ENCODE measurements at regions not wholly inside any gene's neighbourhood (a gene's known extent, or its start where the extent isn't known, plus 50 kb on each side); places are given as distances from the start of the nearest gene placed in this dataset.

DNA sequence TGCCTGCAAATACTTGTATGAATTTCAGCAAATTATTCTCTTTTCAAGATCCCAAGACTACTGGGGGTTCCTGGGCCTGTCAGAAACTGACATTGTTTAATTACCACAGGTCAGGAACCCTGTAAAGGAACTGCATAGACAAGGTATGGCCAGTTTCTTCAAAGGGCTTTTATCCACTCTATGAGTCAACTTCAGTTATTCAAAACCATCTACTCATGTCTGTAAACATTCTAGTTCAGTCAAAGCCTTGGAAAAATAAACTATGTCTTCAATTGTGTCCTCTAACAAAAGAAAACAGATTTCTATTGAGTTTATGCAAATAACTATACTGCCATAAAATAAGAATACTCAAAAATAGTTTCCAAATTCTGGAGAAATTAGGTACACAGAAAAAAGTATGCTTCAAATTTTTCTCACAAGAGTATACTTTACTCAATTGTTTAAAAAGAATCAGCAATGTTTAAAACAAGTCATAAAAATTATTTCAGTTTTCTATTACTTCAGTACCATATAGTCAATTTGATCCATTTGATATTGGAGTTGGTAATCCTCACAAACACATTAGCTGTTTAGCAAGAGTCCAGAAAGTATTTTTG is 486.4 kb upstream of the PCDH20 start:
- no peak overlapping the region for H3K27ac ChIP-seq (ENCODE audit: low read length)
- H4K20me1 ChIP-seq (ENCODE audit: insufficient read depth, low read length): no peaks in the 10 kb centered on the region
- no peaks in the 10 kb centered on the region for H3K79me2 ChIP-seq (ENCODE audit: low read length)
- no peak overlapping the region for H3K4me3 ChIP-seq (ENCODE audit: low read length)
- no peak overlapping the region for H3K4me2 ChIP-seq (ENCODE audit: low read depth, low read length)
- H3K9ac ChIP-seq (ENCODE audit: low read length): no peak overlapping the region
- no peaks in the 10 kb centered on the region for H3K9me3 ChIP-seq (replicated peaks; ENCODE audit: insufficient read depth, low read length)
- no peaks in the 10 kb centered on the region for H3K27me3 ChIP-seq (replicated peaks; ENCODE audit: insufficient read depth, low read length)
- no peaks in the 10 kb centered on the region for H3F3A ChIP-seq (ENCODE audit: insufficient read depth, low read length)
- H3K9me2 ChIP-seq (replicated peaks; ENCODE audit: insufficient read depth, low read length): no peaks in the 10 kb centered on the region
- no peaks in the 10 kb centered on the region for H3K4me1 ChIP-seq (ENCODE audit: low read length)
- no peak overlapping the region for H2AFZ ChIP-seq (ENCODE audit: low read length)
- H3K36me3 ChIP-seq (replicated peaks; ENCODE audit: insufficient read depth, low read length): no peaks in the 10 kb centered on the region
- no peak for TF ChIP-seq EZH2 (optimal IDR thresholded peaks at IDR 0.05; ENCODE audit: low read depth, low read length)
- TF ChIP-seq EZH2phosphoT487 (IDR thresholded peaks at IDR 0.05; ENCODE audit: low read length): no peak
- TF ChIP-seq, protein P1, sequence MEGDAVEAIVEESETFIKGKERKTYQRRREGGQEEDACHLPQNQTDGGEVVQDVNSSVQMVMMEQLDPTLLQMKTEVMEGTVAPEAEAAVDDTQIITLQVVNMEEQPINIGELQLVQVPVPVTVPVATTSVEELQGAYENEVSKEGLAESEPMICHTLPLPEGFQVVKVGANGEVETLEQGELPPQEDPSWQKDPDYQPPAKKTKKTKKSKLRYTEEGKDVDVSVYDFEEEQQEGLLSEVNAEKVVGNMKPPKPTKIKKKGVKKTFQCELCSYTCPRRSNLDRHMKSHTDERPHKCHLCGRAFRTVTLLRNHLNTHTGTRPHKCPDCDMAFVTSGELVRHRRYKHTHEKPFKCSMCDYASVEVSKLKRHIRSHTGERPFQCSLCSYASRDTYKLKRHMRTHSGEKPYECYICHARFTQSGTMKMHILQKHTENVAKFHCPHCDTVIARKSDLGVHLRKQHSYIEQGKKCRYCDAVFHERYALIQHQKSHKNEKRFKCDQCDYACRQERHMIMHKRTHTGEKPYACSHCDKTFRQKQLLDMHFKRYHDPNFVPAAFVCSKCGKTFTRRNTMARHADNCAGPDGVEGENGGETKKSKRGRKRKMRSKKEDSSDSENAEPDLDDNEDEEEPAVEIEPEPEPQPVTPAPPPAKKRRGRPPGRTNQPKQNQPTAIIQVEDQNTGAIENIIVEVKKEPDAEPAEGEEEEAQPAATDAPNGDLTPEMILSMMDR (IDR thresholded peaks at IDR 0.05; ENCODE audit: low read length): no peak
- no peak for DNase-seq

GRCh38 chr13:61900033-61900432 is 484.4 kb upstream of the PCDH20 start:
- no peaks in the 10 kb centered on the region for H4K20me1 ChIP-seq (ENCODE audit: insufficient read depth, low read length)
- H3K9ac ChIP-seq (ENCODE audit: low read length): no peak overlapping the region
- no peak overlapping the region for H3K4me3 ChIP-seq (ENCODE audit: low read length)
- no peaks in the 10 kb centered on the region for H3K9me2 ChIP-seq (replicated peaks; ENCODE audit: insufficient read depth, low read length)
- no peak overlapping the region for H2AFZ ChIP-seq (ENCODE audit: low read length)
- no peaks in the 10 kb centered on the region for H3K4me1 ChIP-seq (ENCODE audit: low read length)
- no peak overlapping the region for H3K27ac ChIP-seq (ENCODE audit: low read length)
- no peaks in the 10 kb centered on the region for H3K9me3 ChIP-seq (replicated peaks; ENCODE audit: insufficient read depth, low read length)
- H3K4me2 ChIP-seq (ENCODE audit: low read depth, low read length): no peak overlapping the region
- no peaks in the 10 kb centered on the region for H3K36me3 ChIP-seq (replicated peaks; ENCODE audit: insufficient read depth, low read length)
- TF ChIP-seq, protein P1 (IDR thresholded peaks at IDR 0.05; ENCODE audit: low read length): no peak
- TF ChIP-seq EZH2 (optimal IDR thresholded peaks at IDR 0.05; ENCODE audit: low read depth, low read length) (no peak), EZH2phosphoT487 (IDR thresholded peaks at IDR 0.05; ENCODE audit: low read length) (no peak)
- DNase-seq: no peak
- H3K27me3 ChIP-seq (replicated peaks; ENCODE audit: insufficient read depth, low read length): no peaks in the 10 kb centered on the region
- H3K79me2 ChIP-seq (ENCODE audit: low read length): no peaks in the 10 kb centered on the region
- H3F3A ChIP-seq (ENCODE audit: insufficient read depth, low read length): no peaks in the 10 kb centered on the region

DNA sequence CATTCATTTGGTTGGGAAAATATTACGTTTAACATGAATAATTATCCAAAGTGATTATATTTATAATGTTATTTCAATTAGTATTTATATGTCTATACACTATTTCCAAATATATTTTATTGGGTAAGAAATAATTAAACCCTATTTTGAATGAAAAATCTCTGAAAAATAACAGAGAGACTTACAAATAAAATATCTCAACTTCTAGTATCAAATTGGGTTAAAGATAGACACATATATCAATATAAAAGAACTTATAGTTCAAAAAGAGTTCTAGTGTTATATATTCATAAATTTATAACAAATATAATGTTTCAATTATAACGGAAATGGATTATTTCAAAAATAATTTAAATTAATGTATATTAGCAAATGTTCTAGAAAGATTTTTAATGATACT is 482.6 kb upstream of the PCDH20 start:
- Histone ChIP-seq H4K20me1 (ENCODE audit: insufficient read depth, low read length) (no peaks in the 10 kb centered on the region), H3F3A (ENCODE audit: insufficient read depth, low read length) (no peaks in the 10 kb centered on the region), H3K4me2 (ENCODE audit: low read depth, low read length) (no peak overlapping the region), H3K4me1 (ENCODE audit: low read length) (no peaks in the 10 kb centered on the region), H3K27me3 (replicated peaks; ENCODE audit: insufficient read depth, low read length) (no peaks in the 10 kb centered on the region), H3K9me3 (replicated peaks; ENCODE audit: insufficient read depth, low read length) (no peaks in the 10 kb centered on the region), H3K79me2 (ENCODE audit: low read length) (no peaks in the 10 kb centered on the region), H2AFZ (ENCODE audit: low read length) (no peak overlapping the region), H3K9ac (ENCODE audit: low read length) (no peak overlapping the region), H3K4me3 (ENCODE audit: low read length) (no peak overlapping the region), H3K36me3 (replicated peaks; ENCODE audit: insufficient read depth, low read length) (no peaks in the 10 kb centered on the region), H3K27ac (ENCODE audit: low read length) (no peak overlapping the region), H3K9me2 (replicated peaks; ENCODE audit: insufficient read depth, low read length) (no peaks in the 10 kb centered on the region)
- TF ChIP-seq EZH2 (optimal IDR thresholded peaks at IDR 0.05; ENCODE audit: low read depth, low read length) (no peak), EZH2phosphoT487 (IDR thresholded peaks at IDR 0.05; ENCODE audit: low read length) (no peak)
- TF ChIP-seq, protein P1 (IDR thresholded peaks at IDR 0.05; ENCODE audit: low read length): no peak
- DNase-seq: no peak

All from MM.1S (cell line).